GM12892 (cell line): ENCODE measurements at regions not wholly inside any gene's neighbourhood (a gene's known extent, or its start where the extent isn't known, plus 50 kb on each side); places are given as distances from the start of the nearest gene placed in this dataset.

ENCODE experiments used
- POLR2A ChIP-seq: IDR thresholded peaks from 2 replicates; pipeline ENCODE4 v1.6.1; 2011; ENCODE audit warnings: low read depth, low read length, control low read depth
- POLR2AphosphoS5 ChIP-seq: IDR thresholded peaks from 2 replicates; pipeline ENCODE4 v1.6.1; 2011; ENCODE audit warnings: low read depth, low read length, control low read depth
- TAF1 ChIP-seq: IDR thresholded peaks from 2 replicates; pipeline ENCODE4 v1.6.1; 2011; ENCODE audit warnings: low read depth, mild to moderate bottlenecking, control low read depth, low read length, borderline replicate concordance

DNA sequence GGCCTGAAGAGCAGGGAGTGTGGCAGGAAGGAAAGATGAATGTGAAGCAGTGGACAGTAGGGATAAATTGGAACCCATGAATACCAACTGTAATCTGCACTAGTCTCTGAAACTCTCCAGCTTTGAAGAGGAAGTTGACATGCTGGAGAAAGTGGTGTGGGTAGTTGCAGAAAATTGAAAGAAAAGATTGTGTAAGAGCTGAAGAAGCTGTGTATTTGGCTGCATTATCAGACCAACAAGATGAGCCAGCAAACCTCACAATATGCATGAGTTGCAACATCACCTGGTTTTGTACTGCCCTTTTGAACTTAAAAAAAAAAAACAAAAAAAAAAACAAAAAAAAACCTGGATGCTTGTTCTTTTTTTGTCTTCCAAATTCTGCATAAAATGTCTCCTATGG is 921.9 kb upstream of the EYS start:
- TF ChIP-seq POLR2AphosphoS5 (no peak), POLR2A (no peak), TAF1 (no peak)
